GM20431 (cell line): ENCODE measurements at regions not wholly inside any gene's neighbourhood (a gene's known extent, or its start where the extent isn't known, plus 50 kb on each side); places are given as distances from the start of the nearest gene placed in this dataset.

Experiments
- in situ Hi-C: fragments of 300-500 bp; cut with MseI, MboI; formaldehyde crosslinking; loops from one replicate; pipeline ENCODE4 v1.15.0; 2020; ENCODE audit warnings: low sequenced_read_pairs; ENCODE audit not compliant: unreplicated experiment

- in situ Hi-C loops: no loop called here
These were observed 270.1 kb upstream of the TNRC6C start for GRCh38 chr17:77688369-77688768.

- in situ Hi-C loops: no loop called here
These were observed 268.0 kb upstream of the TNRC6C start for GRCh38 chr17:77690271-77691161.

- in situ Hi-C loops: no loop called here
These were observed 267.1 kb upstream of the TNRC6C start for GRCh38 chr17:77691216-77692085.

GRCh38 chr17:77692571-77693161 is 265.8 kb upstream of the TNRC6C start:
- in situ Hi-C loops: no loop called here

- in situ Hi-C loops: no loop called here
These were observed 265.2 kb upstream of the TNRC6C start for GRCh38 chr17:77693301-77693700.

GRCh38 chr17:77693776-77694175 is 264.7 kb upstream of the TNRC6C start:
- in situ Hi-C loops: no loop called here

GRCh38 chr17:77694391-77695363 is 263.8 kb upstream of the TNRC6C start:
- in situ Hi-C loops: no loop called here

GRCh38 chr17:77695386-77695785 is 263.1 kb upstream of the TNRC6C start:
- in situ Hi-C loops: no loop called here

GRCh38 chr17:77696151-77696720 is 262.3 kb upstream of the TNRC6C start:
- in situ Hi-C loops: no loop called here

- in situ Hi-C loops: no loop called here
These were observed 261.6 kb upstream of the TNRC6C start for GRCh38 chr17:77696721-77697460.

- in situ Hi-C loops: no loop called here
These were observed 260.8 kb upstream of the TNRC6C start for GRCh38 chr17:77697480-77698400.

GRCh38 chr17:77698903-77699623 is 259.4 kb upstream of the TNRC6C start:
- in situ Hi-C loops: no loop called here

- in situ Hi-C loops: no loop called here
These were observed 258.2 kb upstream of the TNRC6C start for GRCh38 chr17:77700165-77700881.

GRCh38 chr17:77701996-77702395 is 256.5 kb upstream of the TNRC6C start:
- in situ Hi-C loops: no loop called here

GRCh38 chr17:77704048-77704815 is 254.3 kb upstream of the TNRC6C start:
- in situ Hi-C loops: no loop called here

- in situ Hi-C loops: no loop called here
These were observed 251.6 kb upstream of the TNRC6C start for GRCh38 chr17:77706938-77707337.
